ENCODE measurements at regions not wholly inside any gene's neighbourhood (a gene's known extent, or its start where the extent isn't known, plus 50 kb on each side); places are given as distances from the start of the nearest gene placed in this dataset.

DNA sequence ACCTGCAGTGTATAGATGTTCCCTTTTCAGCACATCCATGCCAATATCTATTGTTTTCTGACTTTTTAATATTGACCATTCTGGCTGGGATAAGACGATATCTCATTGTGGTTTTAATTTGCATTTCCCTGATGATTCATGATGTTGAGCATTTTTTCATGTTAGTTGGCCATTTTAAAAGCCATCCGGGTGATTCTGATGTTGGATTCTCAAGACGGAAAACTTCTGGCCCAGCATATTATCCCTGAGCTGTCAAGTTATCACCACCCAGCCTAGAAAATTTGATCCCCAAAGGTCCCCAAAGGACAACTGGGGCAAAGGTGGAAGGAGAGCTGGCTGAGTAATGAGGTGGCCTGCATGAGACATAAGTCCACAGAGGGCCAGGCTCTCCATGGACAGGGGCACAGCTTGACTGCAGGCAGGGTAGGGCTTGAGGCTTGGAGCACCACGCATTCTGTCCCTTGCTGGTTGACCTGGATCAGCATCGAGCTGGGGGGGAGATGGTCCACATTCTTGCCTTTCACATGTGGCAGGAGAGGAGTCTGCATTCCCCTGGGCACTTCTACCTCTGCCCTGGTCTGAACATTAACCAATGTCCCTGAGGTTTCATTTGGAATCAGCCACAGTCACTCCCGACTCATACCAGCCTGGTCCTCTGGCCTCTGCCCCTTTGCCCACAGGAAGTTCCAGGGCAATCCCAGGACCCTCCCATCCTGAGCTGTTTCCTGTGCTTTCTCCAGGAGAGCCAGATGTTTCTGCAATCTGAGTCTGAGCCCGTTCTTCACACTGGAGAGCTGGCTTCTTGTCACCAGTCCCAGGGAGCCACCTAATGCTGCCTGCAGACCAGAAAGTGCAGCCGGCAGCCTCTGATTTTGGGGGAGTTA, 69.2 kb downstream of the ISG20 start:
- H3K9me3 ChIP-seq (replicated peaks; ENCODE audit: low read length) = no peaks in the 10 kb centered on the region

GRCh38 chr15:88708655-88709054, 69.8 kb downstream of the ISG20 start:
- peaks cover 18% of the 10 kb centered on the region for H3K4me1 ChIP-seq (ENCODE audit: control insufficient read depth, insufficient read depth, low read length)
- H3K27me3 ChIP-seq (ENCODE audit: control insufficient read depth, insufficient read depth, low read length) = peaks cover 25% of the 10 kb centered on the region
- H3K9me3 ChIP-seq (replicated peaks; ENCODE audit: low read length) = no peaks in the 10 kb centered on the region
- no peak overlapping the region for H3K4me3 ChIP-seq (ENCODE audit: low read length)
- H3K4me2 ChIP-seq (ENCODE audit: low read length) = no peak overlapping the region
- no peak overlapping the region for H3K9ac ChIP-seq (ENCODE audit: low read depth, low read length)
- H3K36me3 ChIP-seq (ENCODE audit: insufficient read depth, low read length) = no peaks in the 10 kb centered on the region

More for the DNA sequence above, 69.2 kb downstream of the ISG20 start:
- peaks cover 18% of the 10 kb centered on the region for H3K4me1 ChIP-seq (ENCODE audit: control insufficient read depth, insufficient read depth, low read length)
- H3K4me3 ChIP-seq (ENCODE audit: low read length) = no peak overlapping the region
- H3K36me3 ChIP-seq (ENCODE audit: insufficient read depth, low read length) = no peaks in the 10 kb centered on the region
- no peak overlapping the region for H3K9ac ChIP-seq (ENCODE audit: low read depth, low read length)
- H3K4me2 ChIP-seq (ENCODE audit: low read length) = no peak overlapping the region
- peaks cover 20% of the 10 kb centered on the region for H3K27me3 ChIP-seq (ENCODE audit: control insufficient read depth, insufficient read depth, low read length)

- no peaks in the 10 kb centered on the region for H3K36me3 ChIP-seq (ENCODE audit: insufficient read depth, low read length)
- peaks cover 18% of the 10 kb centered on the region for H3K4me1 ChIP-seq (ENCODE audit: control insufficient read depth, insufficient read depth, low read length)
- no peaks in the 10 kb centered on the region for H3K9me3 ChIP-seq (replicated peaks; ENCODE audit: low read length)
- H3K27me3 ChIP-seq (ENCODE audit: control insufficient read depth, insufficient read depth, low read length) = peaks cover 31% of the 10 kb centered on the region
- H3K4me2 ChIP-seq (ENCODE audit: low read length) = no peak overlapping the region
- no peak overlapping the region for H3K9ac ChIP-seq (ENCODE audit: low read depth, low read length)
- no peak overlapping the region for H3K4me3 ChIP-seq (ENCODE audit: low read length)
Observed at GRCh38 chr15:88710027-88710715, 71.4 kb downstream of the ISG20 start.

DNA sequence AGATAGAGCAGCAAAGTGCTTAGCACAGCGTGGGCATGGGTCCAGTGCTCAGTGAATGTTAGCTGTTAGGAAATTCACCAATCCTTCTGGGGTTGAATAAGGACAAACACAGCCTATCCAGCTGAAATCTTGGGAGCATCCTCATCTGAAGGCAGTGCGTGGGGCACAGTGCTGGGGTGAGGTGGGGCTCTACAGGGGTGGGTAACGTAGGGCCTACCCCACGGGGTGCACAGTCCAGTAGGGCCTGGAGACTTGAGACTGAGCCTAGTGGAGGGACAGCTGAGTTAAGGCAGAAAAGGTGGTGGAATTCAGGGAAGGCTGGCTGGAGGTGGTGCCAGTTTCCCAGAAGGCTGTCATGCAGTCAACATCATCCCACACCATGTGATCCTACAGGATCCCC, 73.0 kb downstream of the ISG20 start:
- Histone ChIP-seq H3K27me3 (ENCODE audit: control insufficient read depth, insufficient read depth, low read length) (peaks cover 33% of the 10 kb centered on the region), H3K36me3 (ENCODE audit: insufficient read depth, low read length) (no peaks in the 10 kb centered on the region), H3K4me2 (ENCODE audit: low read length) (no peak overlapping the region)

DNA sequence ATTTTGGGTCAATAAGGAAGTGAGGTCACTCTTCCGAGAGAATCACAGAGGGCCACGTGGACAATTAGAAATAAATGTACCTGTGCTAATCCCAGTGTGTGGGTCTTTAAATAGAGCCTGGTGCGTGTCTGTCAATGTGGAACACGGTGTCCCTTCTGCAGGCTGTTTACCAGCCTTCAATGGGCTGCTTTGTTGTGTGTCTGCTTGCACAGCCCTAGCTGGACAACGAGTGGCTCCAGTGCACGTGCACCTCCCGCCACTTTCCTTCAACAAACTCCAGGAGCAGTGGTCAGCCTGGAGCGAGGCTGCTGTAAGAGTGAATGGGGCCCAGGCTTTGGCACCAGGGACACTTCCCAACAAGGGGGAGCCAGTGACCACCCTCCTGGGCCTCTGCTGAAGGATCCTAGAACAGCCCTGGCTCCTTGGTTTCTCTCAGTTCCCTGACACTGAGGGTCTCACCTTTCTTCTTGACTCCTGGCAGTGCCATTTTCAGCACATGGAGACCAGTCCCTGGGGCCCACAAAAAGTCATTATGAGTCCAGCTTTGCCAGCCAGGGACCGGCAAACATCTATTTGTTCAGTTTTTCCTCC, 76.1 kb downstream of the ISG20 start:
- H3K4me1 ChIP-seq (ENCODE audit: control insufficient read depth, insufficient read depth, low read length) = no peaks in the 10 kb centered on the region
- H3K27me3 ChIP-seq (ENCODE audit: control insufficient read depth, insufficient read depth, low read length) = peaks cover 38% of the 10 kb centered on the region

More for the DNA sequence above, 73.0 kb downstream of the ISG20 start:
- H3K9me3 ChIP-seq (replicated peaks; ENCODE audit: low read length) = no peaks in the 10 kb centered on the region
- H3K4me3 ChIP-seq (ENCODE audit: low read length) = no peak overlapping the region
- H3K4me1 ChIP-seq (ENCODE audit: control insufficient read depth, insufficient read depth, low read length) = peaks cover 12% of the 10 kb centered on the region
- H3K9ac ChIP-seq (ENCODE audit: low read depth, low read length) = no peak overlapping the region

GRCh38 chr15:88716543-88717381, 77.9 kb downstream of the ISG20 start:
- no peak overlapping the region for H3K9ac ChIP-seq (ENCODE audit: low read depth, low read length)
- peaks cover 36% of the 10 kb centered on the region for H3K27me3 ChIP-seq (ENCODE audit: control insufficient read depth, insufficient read depth, low read length)
- no peaks in the 10 kb centered on the region for H3K9me3 ChIP-seq (replicated peaks; ENCODE audit: low read length)
- no peak overlapping the region for H3K4me2 ChIP-seq (ENCODE audit: low read length)
- H3K4me3 ChIP-seq (ENCODE audit: low read length) = no peak overlapping the region
- H3K4me1 ChIP-seq (ENCODE audit: control insufficient read depth, insufficient read depth, low read length) = no peaks in the 10 kb centered on the region
- no peaks in the 10 kb centered on the region for H3K36me3 ChIP-seq (ENCODE audit: insufficient read depth, low read length)

More for the DNA sequence above, 76.1 kb downstream of the ISG20 start:
- Histone ChIP-seq H3K4me3 (ENCODE audit: low read length) (no peak overlapping the region), H3K9me3 (replicated peaks; ENCODE audit: low read length) (no peaks in the 10 kb centered on the region), H3K36me3 (ENCODE audit: insufficient read depth, low read length) (no peaks in the 10 kb centered on the region), H3K4me2 (ENCODE audit: low read length) (no peak overlapping the region), H3K9ac (ENCODE audit: low read depth, low read length) (no peak overlapping the region)

DNA sequence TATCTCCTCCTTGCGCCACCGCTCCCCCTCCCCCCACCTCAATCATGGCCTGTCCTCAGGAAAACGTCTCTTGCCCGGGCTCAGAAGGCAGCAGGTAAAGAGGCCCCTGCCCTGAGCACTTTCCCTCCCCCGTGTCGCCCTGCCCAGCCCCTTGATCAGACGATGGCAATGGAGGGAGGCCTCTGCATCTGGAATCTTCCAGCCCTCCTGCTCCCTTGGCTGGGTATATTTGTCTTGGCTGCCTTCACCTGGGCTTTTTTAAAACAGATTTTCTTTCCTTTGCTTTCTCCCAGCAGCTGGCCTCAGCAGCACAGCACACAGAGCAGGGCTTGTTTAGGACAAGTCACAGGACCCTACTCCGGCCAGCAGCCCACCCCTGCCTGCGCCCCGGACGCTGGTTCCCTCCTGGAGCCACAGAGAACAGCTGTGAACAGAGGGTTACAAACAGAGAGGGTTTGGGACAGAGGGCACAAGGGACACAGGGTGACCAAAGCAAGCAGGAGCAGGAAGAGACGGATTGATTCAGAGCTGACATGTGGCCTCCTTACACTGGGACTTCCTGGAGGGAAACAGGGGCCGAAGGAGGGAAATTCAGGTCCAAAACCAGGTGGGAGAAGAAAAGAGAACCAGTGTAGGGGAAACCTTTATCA, 78.7 kb downstream of the ISG20 start:
- H3K9ac ChIP-seq (ENCODE audit: low read depth, low read length) = no peak overlapping the region
- H3K27me3 ChIP-seq (ENCODE audit: control insufficient read depth, insufficient read depth, low read length) = peaks cover 29% of the 10 kb centered on the region
- H3K4me2 ChIP-seq (ENCODE audit: low read length) = no peak overlapping the region
- H3K4me1 ChIP-seq (ENCODE audit: control insufficient read depth, insufficient read depth, low read length) = no peaks in the 10 kb centered on the region
- H3K36me3 ChIP-seq (ENCODE audit: insufficient read depth, low read length) = no peaks in the 10 kb centered on the region
- no peak overlapping the region for H3K4me3 ChIP-seq (ENCODE audit: low read length)
- no peaks in the 10 kb centered on the region for H3K9me3 ChIP-seq (replicated peaks; ENCODE audit: low read length)

GRCh38 chr15:88718731-88719130, 79.9 kb downstream of the ISG20 start:
- H3K4me1 ChIP-seq (ENCODE audit: control insufficient read depth, insufficient read depth, low read length) = no peaks in the 10 kb centered on the region
- no peak overlapping the region for H3K4me3 ChIP-seq (ENCODE audit: low read length)
- no peaks in the 10 kb centered on the region for H3K9me3 ChIP-seq (replicated peaks; ENCODE audit: low read length)
- H3K9ac ChIP-seq (ENCODE audit: low read depth, low read length) = no peak overlapping the region
- H3K36me3 ChIP-seq (ENCODE audit: insufficient read depth, low read length) = no peaks in the 10 kb centered on the region
- H3K4me2 ChIP-seq (ENCODE audit: low read length) = no peak overlapping the region
- H3K27me3 ChIP-seq (ENCODE audit: control insufficient read depth, insufficient read depth, low read length) = peaks cover 18% of the 10 kb centered on the region

- no peak overlapping the region for H3K4me3 ChIP-seq (ENCODE audit: low read length)
- H3K36me3 ChIP-seq (ENCODE audit: insufficient read depth, low read length) = no peaks in the 10 kb centered on the region
- no peaks in the 10 kb centered on the region for H3K9me3 ChIP-seq (replicated peaks; ENCODE audit: low read length)
- no peak overlapping the region for H3K4me2 ChIP-seq (ENCODE audit: low read length)
- H3K9ac ChIP-seq (ENCODE audit: low read depth, low read length) = no peak overlapping the region
- H3K27me3 ChIP-seq (ENCODE audit: control insufficient read depth, insufficient read depth, low read length) = peaks cover 18% of the 10 kb centered on the region
- no peaks in the 10 kb centered on the region for H3K4me1 ChIP-seq (ENCODE audit: control insufficient read depth, insufficient read depth, low read length)
Observed at GRCh38 chr15:88719654-88720053, 80.8 kb downstream of the ISG20 start.

DNA sequence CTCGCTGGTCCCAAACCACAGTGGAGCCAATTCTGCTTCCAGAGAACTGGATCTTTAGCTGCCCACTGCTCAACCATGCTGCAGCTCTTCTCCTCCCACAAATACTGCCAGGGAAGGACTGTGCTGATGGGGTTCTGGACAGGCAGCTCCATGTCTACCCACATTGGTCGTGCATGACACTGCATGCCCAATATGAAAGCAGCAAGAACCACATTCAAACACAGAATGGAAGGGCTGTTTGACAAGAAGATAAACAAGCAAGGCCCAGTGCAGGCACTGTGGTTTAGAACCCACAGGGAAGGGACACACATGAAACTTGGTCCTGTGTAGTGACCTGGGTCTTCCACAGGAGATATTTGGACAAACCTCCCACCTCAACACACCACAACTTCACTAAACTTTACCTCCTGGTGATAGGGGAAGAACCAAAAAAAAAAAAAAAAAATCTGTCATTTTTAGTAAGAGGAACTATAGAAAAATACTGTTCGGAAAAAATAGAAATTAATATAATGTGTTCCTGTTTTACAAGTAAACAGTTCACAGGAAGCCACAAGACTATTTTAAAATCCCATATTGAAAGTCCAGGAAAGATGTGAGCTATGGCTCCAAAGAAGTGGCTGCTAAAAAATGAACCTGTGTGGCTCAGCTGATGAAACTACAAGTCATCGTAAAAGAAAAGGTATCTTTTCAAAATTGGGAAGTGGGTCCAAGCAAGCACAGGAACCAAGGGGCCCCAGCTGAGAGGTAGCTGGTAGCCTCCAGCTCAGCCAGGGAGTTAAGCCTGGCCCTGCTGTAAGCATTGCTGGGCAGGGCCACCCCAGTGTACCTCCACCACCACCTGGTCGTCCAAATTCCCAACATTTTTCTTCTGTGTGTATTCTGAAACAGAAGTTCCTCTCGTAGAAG, 77.7 kb upstream of the ACAN start:
- Histone ChIP-seq H3K4me1 (ENCODE audit: control insufficient read depth, insufficient read depth, low read length) (no peaks in the 10 kb centered on the region), H3K4me2 (ENCODE audit: low read length) (no peak overlapping the region), H3K36me3 (ENCODE audit: insufficient read depth, low read length) (no peaks in the 10 kb centered on the region), H3K9me3 (replicated peaks; ENCODE audit: low read length) (no peaks in the 10 kb centered on the region), H3K27me3 (ENCODE audit: control insufficient read depth, insufficient read depth, low read length) (peaks cover 8% of the 10 kb centered on the region), H3K4me3 (ENCODE audit: low read length) (no peak overlapping the region), H3K9ac (ENCODE audit: low read depth, low read length) (no peak overlapping the region)

All from skeletal muscle satellite cell (primary cell).